PC-9 (cell line): ENCODE measurements at regions not wholly inside any gene's neighbourhood (a gene's known extent, or its start where the extent isn't known, plus 50 kb on each side); places are given as distances from the start of the nearest gene placed in this dataset.

ENCODE experiments used
- BruUV-seq: library from RNA; stranded (reverse); fragments of 400-500 nt; replicated peaks from 2 replicates; lab custom pipeline; 2021; lab: Mats Ljungman, UMichigan
- CTCF ChIA-PET: fragments of 300-600 bp; sonication (Branson Sonifier 250); formaldehyde crosslinking; loops from one replicate; lab custom pipeline; 2022; ENCODE audit warnings: antibody characterized with exemption; lab: Charles Lee
- POLR2A ChIA-PET: fragments of 300-600 bp; sonication (Branson Sonifier 250); formaldehyde crosslinking; loops from one replicate; lab custom pipeline; 2022; ENCODE audit warnings: antibody characterized with exemption; ENCODE audit not compliant: unreplicated experiment; lab: Charles Lee
- DNase-seq, 2 experiments: peaks; one replicate each; pipeline versions ENCODE4 v3.0.0 to v3.0.0-alpha.2; 2015 to 2022; ENCODE audit warnings: mixed read lengths in 1 of 2
- H2AFZ ChIP-seq: fragments of 200-600 bp; sonication (generic); 2 replicates; pipeline ENCODE4 v1.8.1; 2017; ENCODE audit warnings: antibody characterized with exemption
- H3F3A ChIP-seq: fragments of 200-600 bp; sonication (generic); 2 replicates; pipeline ENCODE4 v1.8.1; 2017; ENCODE audit warnings: antibody characterized with exemption, mild to moderate bottlenecking, low read depth; ENCODE audit not compliant: insufficient read depth
- H3K27ac ChIP-seq: fragments of 200-600 bp; sonication (generic); 2 replicates; pipeline ENCODE4 v1.6.1; 2016; ENCODE audit warnings: mixed run types
- H3K27me3 ChIP-seq: fragments of 200-600 bp; sonication (generic); 2 replicates; pipeline ENCODE4 v1.6.1; 2016; ENCODE audit warnings: low read depth, mixed run types; ENCODE audit not compliant: insufficient read depth
- H3K36me3 ChIP-seq: fragments of 200-600 bp; sonication (generic); 2 replicates; pipeline ENCODE4 v1.6.1; 2016; ENCODE audit warnings: low read depth, mixed run types
- H3K4me1 ChIP-seq: fragments of 200-600 bp; sonication (generic); replicated peaks from 2 replicates; pipeline ENCODE4 v1.6.1; 2016; ENCODE audit warnings: mixed run types; ENCODE audit not compliant: insufficient read depth
- H3K4me2 ChIP-seq: fragments of 200-600 bp; sonication (generic); 2 replicates; pipeline ENCODE4 v1.6.1; 2017; ENCODE audit warnings: mixed run types
- H3K4me3 ChIP-seq: fragments of 200-600 bp; sonication (generic); 2 replicates; pipeline ENCODE4 v1.6.1; 2016; ENCODE audit warnings: mixed run types
- H3K79me2 ChIP-seq: fragments of 200-600 bp; sonication (generic); 2 replicates; pipeline ENCODE4 v1.6.1; 2017; ENCODE audit warnings: low read depth, mixed run types
- H3K9me2 ChIP-seq: fragments of 200-600 bp; sonication (generic); 2 replicates; pipeline ENCODE4 v1.8.1; 2017; ENCODE audit warnings: mild to moderate bottlenecking; ENCODE audit not compliant: insufficient read depth
- H3K9me3 ChIP-seq: fragments of 200-600 bp; sonication (generic); 2 replicates; pipeline ENCODE4 v1.8.1; 2016; ENCODE audit warnings: low read depth; ENCODE audit not compliant: insufficient read depth
- H4K20me1 ChIP-seq: fragments of 200-600 bp; sonication (generic); 2 replicates; pipeline ENCODE4 v1.8.1; 2017; ENCODE audit not compliant: insufficient read depth
- CTCF ChIP-seq: fragments of 200-600 bp; sonication (generic); conservative IDR thresholded peaks from 2 replicates; pipeline ENCODE4 v1.6.1; 2017; ENCODE audit warnings: mixed run types, antibody characterized with exemption, mild to moderate bottlenecking, moderate library complexity
- EZH2 ChIP-seq: fragments of 200-600 bp; sonication (generic); IDR thresholded peaks from 2 replicates; pipeline ENCODE4 v1.8.0; 2017; ENCODE audit warnings: antibody characterized with exemption, low read depth
- intact Hi-C: fragments of 100-400 bp; cut with micrococcal nuclease; formaldehyde crosslinking; loops from one replicate; pipeline ENCODE4 v1.10.0; 2022; ENCODE audit not compliant: unreplicated experiment

GRCh38 chr14:30214461-30215090 lies 286.9 kb upstream of the PRKD1 start:
- Histone ChIP-seq H3K4me3 (no peak overlapping the region), H4K20me1 (no peaks in the 10 kb centered on the region), H3K79me2 (no peaks in the 10 kb centered on the region), H3K36me3 (no peaks in the 10 kb centered on the region), H3K9me3 (no peaks in the 10 kb centered on the region), H3F3A (no peaks in the 10 kb centered on the region), H3K4me1 (no peaks in the 10 kb centered on the region), H2AFZ (no peak overlapping the region), H3K27me3 (no peaks in the 10 kb centered on the region), H3K4me2 (no peak overlapping the region), H3K27ac (no peak overlapping the region), H3K9me2 (no peaks in the 10 kb centered on the region; the same call in 1 of the 2 replicates)
- TF ChIP-seq EZH2 (no peak), CTCF (peak; percentile 73)
- CTCF ChIA-PET, result interaction anchor here (0.7 to 2.1 kb wide), 3 partner anchors 9 to 665 kb away, joined by 3 to 10 read pairs (median 9); no protein-coding TSS in a partner anchor
- intact Hi-C loops, result loop anchor here (2.0 kb wide), 2 partner anchors 56 to 666 kb away; no protein-coding TSS in a partner anchor
- POLR2A ChIA-PET, result interaction anchor here (0.7 kb wide), 1 partner anchor 390 kb away, joined by 7 read pairs; no protein-coding TSS in a partner anchor
- DNase-seq, result no peak
- BruUV-seq, result no TSS peak

GRCh38 chr14:30218907-30219306 lies 291.3 kb upstream of the PRKD1 start:
- Histone ChIP-seq H3K4me2 (no peak overlapping the region), H3K36me3 (no peaks in the 10 kb centered on the region), H3K9me2 (no peaks in the 10 kb centered on the region; the same call in 1 of the 2 replicates), H3K4me3 (no peak overlapping the region), H3K27me3 (no peaks in the 10 kb centered on the region), H3K9me3 (no peaks in the 10 kb centered on the region), H3K79me2 (no peaks in the 10 kb centered on the region), H3K4me1 (peaks cover 20% of the 10 kb centered on the region), H2AFZ (no peak overlapping the region), H3K27ac (no peak overlapping the region), H4K20me1 (no peaks in the 10 kb centered on the region), H3F3A (peaks cover 12% of the 10 kb centered on the region)
- no peak for TF ChIP-seq CTCF
- no peak for TF ChIP-seq EZH2
- intact Hi-C loops, result no loop called here
- POLR2A ChIA-PET, result no interaction called here
- DNase-seq, result no peak
- CTCF ChIA-PET, result no interaction called here
- BruUV-seq, result no TSS peak

GRCh38 chr14:30221546-30221945 lies 293.9 kb upstream of the PRKD1 start:
- no peaks in the 10 kb centered on the region for H3K9me3 ChIP-seq
- intact Hi-C loops, result loop anchor here (10.0 kb wide), 1 partner anchor 1557 kb away; no protein-coding TSS in a partner anchor
- no peak overlapping the region for H3K4me2 ChIP-seq
- no peaks in the 10 kb centered on the region for H3K36me3 ChIP-seq
- ChIA-PET CTCF (no interaction called here), POLR2A (no interaction called here)
- no peaks in the 10 kb centered on the region; the same call in 1 of the 2 replicates for H3K9me2 ChIP-seq
- no peaks in the 10 kb centered on the region for H4K20me1 ChIP-seq
- TF ChIP-seq EZH2 (no peak), CTCF (no peak)
- BruUV-seq, result no TSS peak
- H3K79me2 ChIP-seq, result no peaks in the 10 kb centered on the region
- H3K4me3 ChIP-seq, result no peak overlapping the region
- no peak overlapping the region for H2AFZ ChIP-seq
- H3K27me3 ChIP-seq, result no peaks in the 10 kb centered on the region
- no peak for DNase-seq
- peaks cover 23% of the 10 kb centered on the region for H3F3A ChIP-seq
- H3K4me1 ChIP-seq, result peaks cover 37% of the 10 kb centered on the region
- H3K27ac ChIP-seq, result no peak overlapping the region
